Testis (tissue), 2 donors: ENCODE measurements at regions not wholly inside any gene's neighbourhood (a gene's known extent, or its start where the extent isn't known, plus 50 kb on each side); places are given as distances from the start of the nearest gene placed in this dataset.

Source experiments
- CTCF ChIP-seq, 3 experiments: fragments of 450-650 bp in 2 of 3; fragments of 200-600 bp in 1 of 3; sonication (generic) in 1 of 3; IDR thresholded peaks; one replicate each; pipeline ENCODE4 v1.5.1; 2016 to 2019; ENCODE audit warnings: antibody characterized with exemption in 3 of 3, mild to moderate bottlenecking in 2 of 3, moderate library complexity in 1 of 3
- POLR2A ChIP-seq: fragments of 450-650 bp; IDR thresholded peaks from one replicate; pipeline ENCODE4 v1.6.1; 2017; ENCODE audit warnings: antibody characterized with exemption, mild to moderate bottlenecking, moderate library complexity

- no peak for TF ChIP-seq CTCF (IDR thresholded peaks at IDR 0.05)
- TF ChIP-seq POLR2A, result no peak
Measured at GRCh38 chr3:124609402-124609801, 120.8 kb upstream of the UMPS start.
